Hepatocyte (in vitro differentiated cells): ENCODE measurements at regions not wholly inside any gene's neighbourhood (a gene's known extent, or its start where the extent isn't known, plus 50 kb on each side); places are given as distances from the start of the nearest gene placed in this dataset.

Experiments used
- DNase-seq: peaks from one replicate; pipeline ENCODE4 v3.0.0-alpha.2; 2016; ENCODE audit warnings: low spot score
- H2AFZ ChIP-seq: fragments of 200-600 bp; sonication (generic); 2 replicates; pipeline ENCODE4 v1.6.0; 2016; ENCODE audit warnings: antibody characterized with exemption, mild to moderate bottlenecking
- H3K27ac ChIP-seq: fragments of 200-600 bp; sonication (generic); 2 replicates; pipeline ENCODE4 v1.5.1; 2016; ENCODE audit warnings: mild to moderate bottlenecking
- H3K27me3 ChIP-seq: fragments of 200-600 bp; sonication (generic); 2 replicates; pipeline ENCODE4 v1.6.1; 2016
- H3K36me3 ChIP-seq: fragments of 200-600 bp; sonication (generic); replicated peaks from 2 replicates; pipeline ENCODE4 v1.5.1; 2016; ENCODE audit warnings: low read depth; ENCODE audit not compliant: insufficient read depth
- H3K4me1 ChIP-seq: fragments of 200-600 bp; sonication (generic); 2 replicates; pipeline ENCODE4 v1.5.1; 2016; ENCODE audit warnings: mild to moderate bottlenecking, moderate library complexity; ENCODE audit not compliant: insufficient read depth
- H3K4me2 ChIP-seq: fragments of 200-600 bp; sonication (generic); 2 replicates; pipeline ENCODE4 v1.6.0; 2016
- H3K4me3 ChIP-seq: fragments of 200-600 bp; sonication (generic); 2 replicates; pipeline ENCODE4 v1.5.1; 2016; ENCODE audit warnings: mild to moderate bottlenecking
- H3K79me2 ChIP-seq: fragments of 200-600 bp; sonication (generic); 2 replicates; pipeline ENCODE4 v1.6.0; 2017; ENCODE audit warnings: mild to moderate bottlenecking
- H3K9me2 ChIP-seq: fragments of 200-600 bp; sonication (generic); replicated peaks from 2 replicates; pipeline ENCODE4 v1.6.0; 2017; ENCODE audit warnings: mild to moderate bottlenecking; ENCODE audit not compliant: insufficient read depth
- H3K9me3 ChIP-seq: fragments of 200-600 bp; sonication (generic); 2 replicates; pipeline ENCODE4 v1.5.1; 2016; ENCODE audit warnings: low read depth, mild to moderate bottlenecking
- H4K20me1 ChIP-seq: fragments of 200-600 bp; sonication (generic); 2 replicates; pipeline ENCODE4 v1.6.0; 2016; ENCODE audit warnings: mild to moderate bottlenecking; ENCODE audit not compliant: insufficient read depth, poor library complexity, severe bottlenecking
- CTCF ChIP-seq: fragments of 200-600 bp; sonication (generic); IDR thresholded peaks from 2 replicates; pipeline ENCODE4 v1.5.1; 2016; ENCODE audit warnings: antibody characterized with exemption, mild to moderate bottlenecking; ENCODE audit not compliant: poor library complexity
- EZH2 ChIP-seq: fragments of 200-600 bp; sonication (generic); IDR thresholded peaks from 2 replicates; pipeline ENCODE4 v1.6.1; 2016; ENCODE audit warnings: antibody characterized with exemption, mild to moderate bottlenecking, borderline replicate concordance
- EZH2phosphoT487 ChIP-seq: fragments of 200-600 bp; sonication (generic); IDR thresholded peaks from one replicate; pipeline ENCODE4 v1.6.1; 2018; ENCODE audit warnings: antibody characterized with exemption, mild to moderate bottlenecking, low read depth, moderate library complexity; ENCODE audit not compliant: unreplicated experiment, severe bottlenecking
- WGBS: methylation state at CpG from one replicate; pipeline ENCODE4 v1.1.6; 2016; ENCODE audit warnings: low lambda C conversion rate; ENCODE audit errors: missing lambda C conversion rate; 5-methylcytosine and 5-hydroxymethylcytosine counted together

- Histone ChIP-seq H3K27ac (no peak overlapping the region), H3K27me3 (no peaks in the 10 kb centered on the region), H3K79me2 (no peaks in the 10 kb centered on the region), H3K4me3 (no peak overlapping the region), H4K20me1 (no peaks in the 10 kb centered on the region), H3K9me2 (no peaks in the 10 kb centered on the region), H3K4me1 (no peaks in the 10 kb centered on the region), H2AFZ (no peak overlapping the region), H3K36me3 (no peaks in the 10 kb centered on the region), H3K9me3 (no peaks in the 10 kb centered on the region), H3K4me2 (no peak overlapping the region)
- no peak for DNase-seq
- TF ChIP-seq EZH2phosphoT487: no peak
- TF ChIP-seq EZH2: no peak
- no peak for TF ChIP-seq CTCF
Observed at GRCh38 chr13:80052286-80052685, 288.6 kb downstream of the SPRY2 start.

GRCh38 chr13:80050252-80050651 lies 290.7 kb downstream of the SPRY2 start:
- H3K27me3 ChIP-seq: no peaks in the 10 kb centered on the region
- DNase-seq: no peak
- WGBS: 98% methylated on average over 1 of the region's 1 CpG
- TF ChIP-seq CTCF (no peak), EZH2phosphoT487 (no peak), EZH2 (no peak)
- no peaks in the 10 kb centered on the region for H3K9me2 ChIP-seq
- H3K27ac ChIP-seq: no peak overlapping the region
- H3K4me2 ChIP-seq: no peak overlapping the region
- H3K4me1 ChIP-seq: no peaks in the 10 kb centered on the region
- no peak overlapping the region for H2AFZ ChIP-seq
- no peak overlapping the region for H3K4me3 ChIP-seq
- H3K36me3 ChIP-seq: no peaks in the 10 kb centered on the region
- no peaks in the 10 kb centered on the region for H4K20me1 ChIP-seq
- H3K79me2 ChIP-seq: no peaks in the 10 kb centered on the region
- H3K9me3 ChIP-seq: no peaks in the 10 kb centered on the region

- DNase-seq: peak; percentile 75
- no peaks in the 10 kb centered on the region for H3K4me1 ChIP-seq
- no peak overlapping the region for H2AFZ ChIP-seq
Observed at GRCh38 chr13:80048802-80049201, 292.1 kb downstream of the SPRY2 start.

More at GRCh38 chr13:80048802-80049201, 292.1 kb downstream of the SPRY2 start:
- H3K79me2 ChIP-seq: no peaks in the 10 kb centered on the region
- H3K27ac ChIP-seq: no peak overlapping the region
- no peaks in the 10 kb centered on the region for H4K20me1 ChIP-seq
- H3K9me3 ChIP-seq: no peaks in the 10 kb centered on the region
- H3K9me2 ChIP-seq: no peaks in the 10 kb centered on the region
- TF ChIP-seq EZH2 (no peak), EZH2phosphoT487 (no peak), CTCF (no peak)
- H3K4me2 ChIP-seq: peak overlapping the region; percentile 30
- no peaks in the 10 kb centered on the region for H3K36me3 ChIP-seq
- 14% methylated on average over 7 of the region's 7 CpGs for WGBS
- no peaks in the 10 kb centered on the region for H3K27me3 ChIP-seq
- H3K4me3 ChIP-seq: no peak overlapping the region
